ENCODE measurements at regions not wholly inside any gene's neighbourhood (a gene's known extent, or its start where the extent isn't known, plus 50 kb on each side); places are given as distances from the start of the nearest gene placed in this dataset.
A peak's percentile ranks its signal among the peaks of the same experiment; 100 is the strongest.

DNA sequence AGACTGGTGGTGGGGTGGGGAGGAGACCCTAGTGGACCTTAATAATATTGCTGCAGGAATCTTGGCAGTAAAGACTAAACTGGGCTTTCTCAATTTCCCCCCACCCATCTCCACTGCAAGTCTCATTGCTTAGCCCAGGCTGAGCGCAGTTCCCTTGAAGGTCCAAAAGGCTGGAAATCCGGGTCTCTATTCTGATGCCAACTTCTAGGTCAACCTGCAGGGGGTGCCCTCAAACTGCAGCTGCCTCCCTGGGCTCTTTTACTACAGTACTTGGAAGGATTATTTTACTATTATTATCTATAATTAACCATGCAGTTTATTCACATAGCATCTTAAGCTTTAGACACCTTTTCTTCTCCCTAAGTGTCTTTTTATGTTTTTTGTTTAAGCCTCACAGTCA is 85.4 kb upstream of the WARS2 start:
- Histone ChIP-seq H3K4me3 (replicated peaks in 1 of 2; ENCODE audit: low read depth in 1 of 2, low read length in 2 of 2) (no peak overlapping the region), H3K9me2 (ENCODE audit: insufficient read depth) (no peaks in the 10 kb centered on the region), H4K20me1 (ENCODE audit: insufficient read depth) (no peaks in the 10 kb centered on the region), H3K4me1 (ENCODE audit: control insufficient read depth in 1 of 2, insufficient read depth in 2 of 2, low read length in 2 of 2) (no peaks in the 10 kb centered on the region), H3K9me3 (ENCODE audit: control insufficient read depth in 1 of 2, insufficient read depth in 1 of 2, low read depth in 1 of 2, low read length in 2 of 2) (no peaks in the 10 kb centered on the region), H3K79me2 (ENCODE audit: insufficient read depth, low read length) (no peaks in the 10 kb centered on the region), H2AFZ (ENCODE audit: low read depth, low read length, poor library complexity, severe bottlenecking) (no peak overlapping the region), H3K9ac (ENCODE audit: low read length) (no peak overlapping the region), H3K4me2 (ENCODE audit: low read length) (no peak overlapping the region), H3K36me3 (ENCODE audit: control insufficient read depth in 1 of 2, insufficient read depth in 2 of 2, low read length in 2 of 2) (no peaks in the 10 kb centered on the region), H3K27ac (ENCODE audit: low read depth, low read length) (no peak overlapping the region), H3K27me3 (ENCODE audit: insufficient read depth, low read length) (no peaks in the 10 kb centered on the region)
- no TSS peak for BruUV-seq (replicated peaks)
- ATAC-seq (no peak), DNase-seq (ENCODE audit: low read depth, low spot score) (no peak)
- intact Hi-C loops (cut with micrococcal nuclease) = loop anchor here (5.0 kb wide), 1 partner anchor 44 kb away; no protein-coding TSS in a partner anchor
- TF ChIP-seq JUND (IDR thresholded peaks at IDR 0.05) (no peak), EGR1 (IDR thresholded peaks at IDR 0.05; ENCODE audit: low read depth) (no peak), TCF7L2 (IDR thresholded peaks at IDR 0.05; ENCODE audit: borderline replicate concordance, extremely low read depth, insufficient read depth, insufficient read length) (no peak), RAD21 (IDR thresholded peaks at IDR 0.05; ENCODE audit: low read depth) (peak; percentile 16; the same call in 1 of the 2 replicates)
- TF ChIP-seq, protein P1, sequence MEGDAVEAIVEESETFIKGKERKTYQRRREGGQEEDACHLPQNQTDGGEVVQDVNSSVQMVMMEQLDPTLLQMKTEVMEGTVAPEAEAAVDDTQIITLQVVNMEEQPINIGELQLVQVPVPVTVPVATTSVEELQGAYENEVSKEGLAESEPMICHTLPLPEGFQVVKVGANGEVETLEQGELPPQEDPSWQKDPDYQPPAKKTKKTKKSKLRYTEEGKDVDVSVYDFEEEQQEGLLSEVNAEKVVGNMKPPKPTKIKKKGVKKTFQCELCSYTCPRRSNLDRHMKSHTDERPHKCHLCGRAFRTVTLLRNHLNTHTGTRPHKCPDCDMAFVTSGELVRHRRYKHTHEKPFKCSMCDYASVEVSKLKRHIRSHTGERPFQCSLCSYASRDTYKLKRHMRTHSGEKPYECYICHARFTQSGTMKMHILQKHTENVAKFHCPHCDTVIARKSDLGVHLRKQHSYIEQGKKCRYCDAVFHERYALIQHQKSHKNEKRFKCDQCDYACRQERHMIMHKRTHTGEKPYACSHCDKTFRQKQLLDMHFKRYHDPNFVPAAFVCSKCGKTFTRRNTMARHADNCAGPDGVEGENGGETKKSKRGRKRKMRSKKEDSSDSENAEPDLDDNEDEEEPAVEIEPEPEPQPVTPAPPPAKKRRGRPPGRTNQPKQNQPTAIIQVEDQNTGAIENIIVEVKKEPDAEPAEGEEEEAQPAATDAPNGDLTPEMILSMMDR (IDR thresholded peaks at IDR 0.05 in 2 of 3, conservative IDR thresholded peaks at IDR 0.05 in 1 of 3; ENCODE audit: borderline replicate concordance in 1 of 3, insufficient read depth in 1 of 3, low read depth in 2 of 3, low read length in 2 of 3) = peak in 2 of 3 experiments; percentile 40; a peak in 2 of 6 replicates
- ChIA-PET POLR2A (no interaction called here), CTCF (no interaction called here), RAD21 (ENCODE audit: low non-redundant PET in 1 of 2, low total read pairs in 2 of 2, uncharacterized antibody in 2 of 2, unreplicated experiment in 2 of 2) (no interaction called here)

DNA sequence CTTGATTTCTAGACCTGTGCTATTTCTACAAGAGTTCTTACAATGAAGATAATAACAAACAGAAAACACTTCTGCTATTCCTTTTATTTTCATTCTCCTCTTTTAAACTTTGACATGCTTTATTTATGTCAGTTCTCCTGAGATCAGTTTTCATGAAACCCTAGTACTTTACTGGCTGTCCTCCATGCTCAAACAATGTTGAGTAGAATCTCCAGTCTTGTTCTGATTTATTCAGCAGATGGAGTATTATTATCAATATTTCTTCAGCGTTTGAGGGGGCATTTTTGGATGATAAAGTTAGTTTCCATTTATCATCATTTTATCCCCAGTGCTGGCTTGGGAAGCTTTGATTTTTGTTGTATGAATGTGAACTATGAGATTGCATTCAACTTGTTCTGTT is 85.9 kb upstream of the WARS2 start:
- intact Hi-C loops (cut with micrococcal nuclease) = loop anchor here (5.0 kb wide), 1 partner anchor 44 kb away; no protein-coding TSS in a partner anchor
- DNase-seq (ENCODE audit: low read depth, low spot score) (no peak), ATAC-seq (no peak)
- Histone ChIP-seq H3K27ac (ENCODE audit: low read depth, low read length) (no peak overlapping the region), H3K27me3 (ENCODE audit: insufficient read depth, low read length) (no peaks in the 10 kb centered on the region), H3K79me2 (ENCODE audit: insufficient read depth, low read length) (no peaks in the 10 kb centered on the region), H3K4me1 (ENCODE audit: control insufficient read depth in 1 of 2, insufficient read depth in 2 of 2, low read length in 2 of 2) (no peaks in the 10 kb centered on the region), H3K9ac (ENCODE audit: low read length) (no peak overlapping the region), H3K9me2 (ENCODE audit: insufficient read depth) (no peaks in the 10 kb centered on the region), H4K20me1 (ENCODE audit: insufficient read depth) (no peaks in the 10 kb centered on the region), H3K36me3 (ENCODE audit: control insufficient read depth in 1 of 2, insufficient read depth in 2 of 2, low read length in 2 of 2) (no peaks in the 10 kb centered on the region), H3K4me3 (replicated peaks in 1 of 2; ENCODE audit: low read depth in 1 of 2, low read length in 2 of 2) (no peak overlapping the region), H3K9me3 (ENCODE audit: control insufficient read depth in 1 of 2, insufficient read depth in 1 of 2, low read depth in 1 of 2, low read length in 2 of 2) (no peaks in the 10 kb centered on the region), H3K4me2 (ENCODE audit: low read length) (no peak overlapping the region), H2AFZ (ENCODE audit: low read depth, low read length, poor library complexity, severe bottlenecking) (no peak overlapping the region)
- BruUV-seq (replicated peaks) = no TSS peak
- ChIA-PET RAD21 (ENCODE audit: low non-redundant PET in 1 of 2, low total read pairs in 2 of 2, uncharacterized antibody in 2 of 2, unreplicated experiment in 2 of 2) (no interaction called here), POLR2A (no interaction called here), CTCF (no interaction called here)
- no peak for TF ChIP-seq EZH2 (IDR thresholded peaks at IDR 0.05)
- TF ChIP-seq, protein P2, sequence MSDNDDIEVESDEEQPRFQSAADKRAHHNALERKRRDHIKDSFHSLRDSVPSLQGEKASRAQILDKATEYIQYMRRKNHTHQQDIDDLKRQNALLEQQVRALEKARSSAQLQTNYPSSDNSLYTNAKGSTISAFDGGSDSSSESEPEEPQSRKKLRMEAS (IDR thresholded peaks at IDR 0.05) = no peak
- TF ChIP-seq, protein P3, sequence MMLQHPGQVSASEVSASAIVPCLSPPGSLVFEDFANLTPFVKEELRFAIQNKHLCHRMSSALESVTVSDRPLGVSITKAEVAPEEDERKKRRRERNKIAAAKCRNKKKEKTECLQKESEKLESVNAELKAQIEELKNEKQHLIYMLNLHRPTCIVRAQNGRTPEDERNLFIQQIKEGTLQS (IDR thresholded peaks at IDR 0.05) = no peak
- TF ChIP-seq POLR2A (IDR thresholded peaks at IDR 0.05; ENCODE audit: borderline replicate concordance, extremely low read depth, insufficient read depth, insufficient read length) = no peak
- no peak for TF ChIP-seq JUND (IDR thresholded peaks at IDR 0.05)
- TF ChIP-seq SP1 (IDR thresholded peaks at IDR 0.05; ENCODE audit: low read depth) = no peak
- TF ChIP-seq, protein P1 (IDR thresholded peaks at IDR 0.05 in 2 of 3, conservative IDR thresholded peaks at IDR 0.05 in 1 of 3; ENCODE audit: borderline replicate concordance in 1 of 3, insufficient read depth in 1 of 3, low read depth in 2 of 3, low read length in 2 of 3) = no peak
- no peak for TF ChIP-seq TCF7L2 (IDR thresholded peaks at IDR 0.05; ENCODE audit: borderline replicate concordance, extremely low read depth, insufficient read depth, insufficient read length)
- TF ChIP-seq, protein P4, sequence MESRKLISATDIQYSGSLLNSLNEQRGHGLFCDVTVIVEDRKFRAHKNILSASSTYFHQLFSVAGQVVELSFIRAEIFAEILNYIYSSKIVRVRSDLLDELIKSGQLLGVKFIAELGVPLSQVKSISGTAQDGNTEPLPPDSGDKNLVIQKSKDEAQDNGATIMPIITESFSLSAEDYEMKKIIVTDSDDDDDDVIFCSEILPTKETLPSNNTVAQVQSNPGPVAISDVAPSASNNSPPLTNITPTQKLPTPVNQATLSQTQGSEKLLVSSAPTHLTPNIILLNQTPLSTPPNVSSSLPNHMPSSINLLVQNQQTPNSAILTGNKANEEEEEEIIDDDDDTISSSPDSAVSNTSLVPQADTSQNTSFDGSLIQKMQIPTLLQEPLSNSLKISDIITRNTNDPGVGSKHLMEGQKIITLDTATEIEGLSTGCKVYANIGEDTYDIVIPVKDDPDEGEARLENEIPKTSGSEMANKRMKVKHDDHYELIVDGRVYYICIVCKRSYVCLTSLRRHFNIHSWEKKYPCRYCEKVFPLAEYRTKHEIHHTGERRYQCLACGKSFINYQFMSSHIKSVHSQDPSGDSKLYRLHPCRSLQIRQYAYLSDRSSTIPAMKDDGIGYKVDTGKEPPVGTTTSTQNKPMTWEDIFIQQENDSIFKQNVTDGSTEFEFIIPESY (IDR thresholded peaks at IDR 0.05; ENCODE audit: extremely low read depth, insufficient replicate concordance, low read length) = no peak
- no peak for TF ChIP-seq YY1 (IDR thresholded peaks at IDR 0.05; ENCODE audit: extremely low read depth, insufficient replicate concordance, low read depth, low read length)
- no peak for TF ChIP-seq FOSL1 (IDR thresholded peaks at IDR 0.05; ENCODE audit: low read depth)

All from HCT116 (cell line).